ENCODE measurements at regions not wholly inside any gene's neighbourhood (a gene's known extent, or its start where the extent isn't known, plus 50 kb on each side); places are given as distances from the start of the nearest gene placed in this dataset.

GRCh38 chr18:75477900-75478299, 50.4 kb upstream of the SMIM21 start:
- no peak for TF ChIP-seq POLR2AphosphoS5 (IDR thresholded peaks at IDR 0.05)
- TF ChIP-seq EP300 (IDR thresholded peaks at IDR 0.05) = no peak
- no peak for TF ChIP-seq CTCF (IDR thresholded peaks at IDR 0.05)
- no peak for TF ChIP-seq POLR2A (IDR thresholded peaks at IDR 0.05)

Data from suprapubic skin (tissue), 4 donors.